OCI-LY1 (cell line): ENCODE measurements at regions not wholly inside any gene's neighbourhood (a gene's known extent, or its start where the extent isn't known, plus 50 kb on each side); places are given as distances from the start of the nearest gene placed in this dataset.

Experiments
- H2AFZ ChIP-seq: fragments of 200-600 bp; sonication (generic), shearing (Covaris generic); 2 replicates; pipeline ENCODE4 v1.6.0; 2014; ENCODE audit warnings: antibody characterized with exemption, mild to moderate bottlenecking, low read length
- H3F3A ChIP-seq: fragments of 200-600 bp; sonication (generic), shearing (Covaris generic); 2 replicates; pipeline ENCODE4 v1.6.0; 2014; ENCODE audit warnings: mild to moderate bottlenecking, antibody characterized with exemption, low read length, moderate library complexity; ENCODE audit not compliant: insufficient read depth
- H3K27ac ChIP-seq: fragments of 200-600 bp; sonication (generic); 2 replicates; pipeline ENCODE4 v1.5.1; 2014; ENCODE audit warnings: low read length, mixed run types, mild to moderate bottlenecking, low read depth; ENCODE audit not compliant: poor library complexity, severe bottlenecking
- H3K27me3 ChIP-seq: fragments of 200-600 bp; sonication (generic); 2 replicates; pipeline ENCODE4 v1.6.0; 2014; ENCODE audit warnings: antibody characterized with exemption, mild to moderate bottlenecking, low read length, moderate library complexity; ENCODE audit not compliant: insufficient read depth
- H3K36me3 ChIP-seq: fragments of 200-600 bp; sonication (generic); 2 replicates; pipeline ENCODE4 v1.6.1; 2014; ENCODE audit warnings: mild to moderate bottlenecking, antibody characterized with exemption, low read length, moderate library complexity, mixed read lengths; ENCODE audit not compliant: insufficient read depth
- H3K4me1 ChIP-seq: fragments of 200-600 bp; sonication (generic); 2 replicates; pipeline ENCODE4 v1.5.1; 2014; ENCODE audit warnings: mild to moderate bottlenecking, low read length, moderate library complexity; ENCODE audit not compliant: insufficient read depth, severe bottlenecking
- H3K4me2 ChIP-seq: fragments of 200-600 bp; sonication (generic), shearing (Covaris generic); 2 replicates; pipeline ENCODE4 v1.6.1; 2014; ENCODE audit warnings: low read length
- H3K4me3 ChIP-seq: fragments of 200-600 bp; sonication (generic); 2 replicates; pipeline ENCODE4 v1.5.1; 2014; ENCODE audit warnings: low read length, low read depth, mild to moderate bottlenecking, mixed read lengths; ENCODE audit not compliant: poor library complexity, severe bottlenecking
- H3K79me2 ChIP-seq: fragments of 200-600 bp; shearing (Covaris generic); 2 replicates; pipeline ENCODE4 v1.6.1; 2016; ENCODE audit warnings: mixed run types, low read length, mixed read lengths; ENCODE audit not compliant: insufficient read depth
- H3K9ac ChIP-seq: fragments of 200-600 bp; sonication (generic), shearing (Covaris generic); 2 replicates; pipeline ENCODE4 v1.6.1; 2014; ENCODE audit warnings: mild to moderate bottlenecking, low read length, mixed read lengths
- H3K9me2 ChIP-seq: fragments of 200-600 bp; sonication (generic), shearing (Covaris generic); 2 replicates; pipeline ENCODE4 v1.6.1; 2014; ENCODE audit warnings: low read depth, mild to moderate bottlenecking, low read length, mixed read lengths
- H3K9me3 ChIP-seq: fragments of 200-600 bp; shearing (Covaris generic); 2 replicates; pipeline ENCODE4 v1.6.1; 2014; ENCODE audit warnings: low read length, mixed read lengths
- H4K20me1 ChIP-seq: fragments of 200-600 bp; sonication (generic), shearing (Covaris generic); 2 replicates; pipeline ENCODE4 v1.6.0; 2016; ENCODE audit warnings: mild to moderate bottlenecking, low read length; ENCODE audit not compliant: insufficient read depth
- EZH2 ChIP-seq: fragments of 200-600 bp; sonication (generic), shearing (Covaris generic); IDR thresholded peaks from 2 replicates; pipeline ENCODE4 v1.8.0; 2017; ENCODE audit warnings: borderline replicate concordance, mixed run types, mild to moderate bottlenecking, antibody characterized with exemption, low read length, moderate library complexity, mixed read lengths
- TF ChIP-seq, protein P1 (sequence below): fragments of 200-600 bp; sonication (generic), shearing (Covaris generic); IDR thresholded peaks from 2 replicates; pipeline ENCODE4 v1.5.1; 2017; ENCODE audit warnings: mild to moderate bottlenecking, antibody characterized with exemption, low read length, moderate library complexity, mixed read lengths

DNA sequence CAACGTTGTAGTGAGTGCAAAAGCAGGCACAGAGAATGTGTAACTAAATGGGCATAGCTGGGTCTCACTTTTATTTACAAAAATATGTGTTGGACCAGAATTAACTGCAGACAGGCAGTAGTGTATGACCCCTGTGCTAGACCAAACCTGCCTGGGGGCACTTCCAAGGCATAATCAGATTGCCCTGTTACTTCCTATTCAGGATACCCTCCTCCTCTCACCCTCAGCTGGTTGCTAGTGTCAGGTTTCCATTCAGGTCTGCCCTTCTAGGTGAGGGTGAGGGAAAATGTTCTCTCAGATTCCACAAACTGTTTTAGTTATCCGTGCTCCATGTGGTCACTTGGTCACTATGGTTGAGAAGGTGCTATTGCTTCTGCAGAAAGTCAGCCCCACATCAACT is 387.3 kb downstream of the LMX1A start:
- H3K27ac ChIP-seq = no peak overlapping the region
- H3K9me2 ChIP-seq = no peaks in the 10 kb centered on the region
- H4K20me1 ChIP-seq = no peaks in the 10 kb centered on the region
- H3K9me3 ChIP-seq = no peaks in the 10 kb centered on the region
- H3K36me3 ChIP-seq = no peaks in the 10 kb centered on the region
- no peaks in the 10 kb centered on the region for H3K27me3 ChIP-seq
- no peaks in the 10 kb centered on the region for H3F3A ChIP-seq
- no peak overlapping the region for H2AFZ ChIP-seq
- no peak overlapping the region for H3K9ac ChIP-seq
- no peaks in the 10 kb centered on the region for H3K4me1 ChIP-seq
- H3K4me2 ChIP-seq = no peak overlapping the region
- no peaks in the 10 kb centered on the region for H3K79me2 ChIP-seq
- no peak overlapping the region for H3K4me3 ChIP-seq
- no peak for TF ChIP-seq EZH2
- TF ChIP-seq, protein P1, sequence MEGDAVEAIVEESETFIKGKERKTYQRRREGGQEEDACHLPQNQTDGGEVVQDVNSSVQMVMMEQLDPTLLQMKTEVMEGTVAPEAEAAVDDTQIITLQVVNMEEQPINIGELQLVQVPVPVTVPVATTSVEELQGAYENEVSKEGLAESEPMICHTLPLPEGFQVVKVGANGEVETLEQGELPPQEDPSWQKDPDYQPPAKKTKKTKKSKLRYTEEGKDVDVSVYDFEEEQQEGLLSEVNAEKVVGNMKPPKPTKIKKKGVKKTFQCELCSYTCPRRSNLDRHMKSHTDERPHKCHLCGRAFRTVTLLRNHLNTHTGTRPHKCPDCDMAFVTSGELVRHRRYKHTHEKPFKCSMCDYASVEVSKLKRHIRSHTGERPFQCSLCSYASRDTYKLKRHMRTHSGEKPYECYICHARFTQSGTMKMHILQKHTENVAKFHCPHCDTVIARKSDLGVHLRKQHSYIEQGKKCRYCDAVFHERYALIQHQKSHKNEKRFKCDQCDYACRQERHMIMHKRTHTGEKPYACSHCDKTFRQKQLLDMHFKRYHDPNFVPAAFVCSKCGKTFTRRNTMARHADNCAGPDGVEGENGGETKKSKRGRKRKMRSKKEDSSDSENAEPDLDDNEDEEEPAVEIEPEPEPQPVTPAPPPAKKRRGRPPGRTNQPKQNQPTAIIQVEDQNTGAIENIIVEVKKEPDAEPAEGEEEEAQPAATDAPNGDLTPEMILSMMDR = no peak

DNA sequence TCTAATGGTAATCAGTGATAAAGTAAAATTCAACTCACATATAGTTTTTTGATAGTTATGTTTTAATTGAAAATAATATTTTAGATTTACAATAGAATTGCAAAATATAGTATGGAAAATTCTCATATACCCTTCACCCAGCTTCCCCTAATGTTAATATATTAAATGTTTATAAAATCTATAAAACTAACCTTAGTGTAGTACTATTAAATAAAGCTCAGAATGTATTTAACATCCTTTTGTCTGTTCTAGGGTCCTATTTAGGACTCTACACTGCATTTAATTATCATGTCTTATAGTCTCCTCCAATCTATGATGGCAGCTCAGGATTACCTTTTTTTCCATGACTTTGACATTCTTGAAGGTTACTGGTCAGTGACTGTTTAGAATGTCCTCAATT is 389.2 kb downstream of the LMX1A start:
- TF ChIP-seq, protein P1 = no peak
- TF ChIP-seq EZH2 = no peak
- Histone ChIP-seq H2AFZ (no peak overlapping the region), H3K4me2 (no peak overlapping the region), H3K4me1 (no peaks in the 10 kb centered on the region), H3K9ac (no peak overlapping the region), H3K36me3 (no peaks in the 10 kb centered on the region), H3K9me2 (no peaks in the 10 kb centered on the region), H3K27ac (no peak overlapping the region), H3K9me3 (no peaks in the 10 kb centered on the region), H3K4me3 (no peak overlapping the region), H3K27me3 (no peaks in the 10 kb centered on the region), H4K20me1 (no peaks in the 10 kb centered on the region), H3F3A (no peaks in the 10 kb centered on the region), H3K79me2 (no peaks in the 10 kb centered on the region)

DNA sequence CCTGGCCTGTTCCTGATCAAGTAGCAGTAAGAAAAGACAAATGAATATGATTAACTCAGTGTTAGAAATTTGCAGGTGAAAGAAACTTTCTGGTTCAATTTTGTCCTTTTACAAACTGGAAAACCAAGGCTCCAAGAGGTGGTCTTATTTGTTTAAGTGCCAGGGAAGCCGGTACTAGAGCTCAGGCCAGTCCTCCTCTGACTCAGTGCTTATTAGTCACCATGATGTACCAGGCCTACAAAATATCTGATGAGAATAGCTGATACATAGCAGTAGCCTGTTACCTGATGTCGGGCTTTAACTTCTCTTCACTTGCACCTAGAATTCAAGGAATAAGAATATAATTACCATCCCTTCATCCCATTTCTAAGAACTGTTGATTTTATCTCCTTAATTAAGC is 394.8 kb downstream of the LMX1A start:
- no peak overlapping the region for H3K9ac ChIP-seq
- TF ChIP-seq EZH2 = no peak
- TF ChIP-seq, protein P1 = no peak
- no peaks in the 10 kb centered on the region for H3K9me2 ChIP-seq
- no peaks in the 10 kb centered on the region for H4K20me1 ChIP-seq
- no peak overlapping the region for H3K4me3 ChIP-seq
- H2AFZ ChIP-seq = no peak overlapping the region
- no peaks in the 10 kb centered on the region for H3K27me3 ChIP-seq
- no peaks in the 10 kb centered on the region for H3F3A ChIP-seq
- H3K4me2 ChIP-seq = no peak overlapping the region
- no peak overlapping the region for H3K27ac ChIP-seq
- H3K79me2 ChIP-seq = no peaks in the 10 kb centered on the region
- H3K9me3 ChIP-seq = no peaks in the 10 kb centered on the region
- H3K4me1 ChIP-seq = no peaks in the 10 kb centered on the region
- H3K36me3 ChIP-seq = no peaks in the 10 kb centered on the region
